NCI-H748 treated with DMSO at 0.1 percent for 48 hours (cell line): ENCODE measurements at regions not wholly inside any gene's neighbourhood (a gene's known extent, or its start where the extent isn't known, plus 50 kb on each side); places are given as distances from the start of the nearest gene placed in this dataset.

ENCODE experiments used
- DNase-seq: peaks from one replicate; lab custom pipeline; 2025; lab: John Stamatoyannopoulos, UW

DNA sequence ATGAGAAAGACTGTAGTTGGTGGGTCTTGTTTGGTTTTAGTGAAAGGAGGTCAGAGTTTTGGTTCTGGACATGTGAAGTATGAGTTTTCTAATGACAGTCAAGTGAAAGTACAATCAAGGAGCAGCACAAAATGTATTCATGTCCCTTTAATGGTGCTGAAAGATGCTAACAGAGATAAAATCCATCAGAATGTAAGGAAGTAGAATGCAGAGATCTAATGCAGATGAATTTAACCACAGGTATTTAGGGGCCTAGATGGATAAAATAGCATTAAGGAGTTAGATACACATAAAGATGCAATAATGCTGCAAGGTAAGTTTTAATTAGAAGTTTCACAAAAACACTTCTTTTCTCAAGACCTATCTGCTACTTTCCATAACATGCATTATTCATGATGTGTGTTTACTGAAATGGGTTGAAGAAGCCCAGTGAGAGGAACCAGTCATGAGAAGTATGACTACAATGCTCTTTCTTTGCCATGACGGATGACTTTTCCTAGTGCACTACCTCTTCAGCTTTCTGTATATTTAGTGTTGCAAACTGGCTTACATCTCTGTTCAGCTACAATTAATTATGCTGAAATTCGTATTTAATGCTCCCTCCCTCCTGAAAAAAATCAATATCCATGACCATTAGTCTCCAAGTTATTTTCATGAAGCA is 222.9 kb upstream of the HTR2A start:
- no peak for DNase-seq

- DNase-seq = no peak
These were observed 220.4 kb upstream of the HTR2A start for GRCh38 chr13:47117268-47117667.

- no peak for DNase-seq
These were observed 217.2 kb upstream of the HTR2A start for GRCh38 chr13:47114030-47114429.

GRCh38 chr13:47112903-47113299 is 216.0 kb upstream of the HTR2A start:
- DNase-seq = no peak

GRCh38 chr13:47112205-47112902 is 215.5 kb upstream of the HTR2A start:
- DNase-seq = no peak

DNA sequence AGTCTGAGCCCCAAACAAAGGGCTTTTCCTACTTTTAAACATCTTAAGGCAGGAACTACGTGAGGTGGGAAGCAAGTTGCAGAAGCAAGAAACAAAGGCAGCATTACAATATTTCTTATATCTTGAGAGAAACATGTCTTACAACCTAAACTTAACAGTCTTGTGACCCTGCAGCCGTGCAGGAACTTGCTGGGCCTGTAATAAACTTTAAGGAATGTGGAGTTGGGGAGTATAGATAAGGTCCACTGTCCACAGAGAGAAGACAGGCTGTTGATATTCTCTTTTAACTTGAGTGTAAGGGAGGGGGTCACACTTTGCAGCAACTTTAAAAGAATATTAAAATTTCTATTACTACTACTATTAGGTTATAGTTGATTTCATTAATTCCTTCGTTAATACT is 214.6 kb upstream of the HTR2A start:
- no peak for DNase-seq

DNA sequence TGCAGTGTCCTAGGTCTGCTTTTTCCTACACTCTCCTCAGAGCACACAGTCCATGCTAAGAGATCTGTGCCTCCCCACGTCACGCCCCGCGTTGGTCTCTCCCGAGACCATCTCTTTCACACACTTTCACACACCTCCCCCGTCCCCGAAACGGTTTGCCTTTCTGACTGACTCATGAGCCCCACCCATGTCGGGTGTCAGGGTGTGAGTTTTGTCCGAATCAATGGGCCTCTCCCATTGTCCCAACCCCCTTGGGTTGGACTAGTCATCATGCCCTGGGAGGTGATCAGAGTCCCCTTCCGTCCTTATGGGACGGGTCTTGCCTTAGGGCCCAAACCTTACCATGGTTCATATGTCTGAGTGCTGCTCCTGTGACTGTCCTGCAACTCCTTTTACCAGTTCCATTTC is 214.0 kb upstream of the HTR2A start:
- no peak for DNase-seq

DNA sequence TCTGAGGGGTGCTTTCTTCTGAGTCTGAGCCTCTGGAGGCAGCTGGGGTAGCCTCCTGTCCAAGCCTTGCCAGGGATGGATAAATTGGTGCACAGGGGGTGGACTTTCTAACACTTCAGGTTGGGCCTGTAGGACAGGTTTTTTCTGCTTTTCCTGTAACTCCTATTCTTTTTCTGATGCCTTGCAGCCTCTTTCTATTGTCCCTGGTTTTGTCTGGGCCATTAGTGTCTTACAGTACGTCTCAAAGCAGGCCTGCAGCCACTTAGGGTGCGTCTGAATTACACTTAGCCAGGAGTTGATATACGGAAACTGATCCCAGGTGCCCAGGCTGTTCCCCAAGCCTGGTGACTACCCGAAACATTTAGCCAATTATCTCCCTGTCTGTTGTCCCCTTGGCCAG is 213.3 kb upstream of the HTR2A start:
- no peak for DNase-seq

GRCh38 chr13:47109028-47109427 is 212.2 kb upstream of the HTR2A start:
- DNase-seq = no peak

GRCh38 chr13:47100214-47100853 is 203.5 kb upstream of the HTR2A start:
- no peak for DNase-seq

DNA sequence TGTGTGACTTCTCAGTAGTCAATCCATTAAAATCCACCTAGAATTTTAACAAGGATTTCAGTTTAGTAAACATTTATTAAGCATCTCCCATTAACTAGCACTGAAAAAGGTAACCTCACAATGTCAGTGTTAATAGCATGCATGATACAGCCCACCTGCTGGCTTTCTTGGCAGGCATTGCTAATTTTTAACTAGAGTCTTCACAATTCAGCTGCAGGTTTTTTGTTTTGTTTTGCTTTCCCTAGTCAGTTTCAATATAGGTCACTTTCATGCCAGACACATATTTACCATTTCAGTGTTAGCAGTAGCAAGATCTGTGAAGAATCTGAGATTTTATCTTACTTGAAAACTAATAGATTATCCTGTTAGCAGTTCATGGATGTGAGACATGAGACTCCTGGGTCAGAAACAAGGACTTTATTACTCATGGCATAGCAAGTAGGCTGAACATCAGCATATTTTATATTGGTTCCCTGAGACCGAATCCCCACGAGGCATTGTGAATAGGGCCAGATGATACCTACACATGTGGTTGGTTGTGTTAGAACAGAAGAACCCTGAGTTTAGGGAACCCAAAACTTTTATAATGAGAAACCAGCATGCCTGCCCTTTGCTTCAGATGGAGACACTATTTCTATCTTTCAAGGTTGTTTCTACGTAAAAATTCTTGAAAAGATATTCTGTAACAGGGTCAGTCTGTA is 198.0 kb upstream of the HTR2A start:
- peak; percentile 26 for DNase-seq

- no peak for DNase-seq
These were observed 195.3 kb upstream of the HTR2A start for GRCh38 chr13:47092202-47092601.

- no peak for DNase-seq
These were observed 191.0 kb upstream of the HTR2A start for GRCh38 chr13:47087841-47088240.

DNA sequence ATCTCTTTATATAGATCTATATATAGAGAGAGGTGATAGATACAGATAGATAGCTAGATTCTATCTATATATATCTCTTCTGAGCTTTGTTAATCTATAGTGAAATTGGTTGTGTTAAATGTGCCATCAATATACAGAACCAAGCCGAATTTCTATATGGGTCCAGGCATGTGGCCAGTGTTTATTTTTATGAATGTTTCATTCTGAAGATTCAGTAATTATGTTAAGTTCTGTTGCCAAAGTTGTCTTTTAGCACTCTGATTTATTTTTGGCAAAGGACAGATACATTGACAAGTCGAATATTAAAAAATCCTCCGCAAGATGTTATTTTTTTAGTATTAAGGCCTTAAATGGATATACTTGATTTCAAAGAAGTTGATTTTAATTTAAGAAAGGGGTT is 190.4 kb upstream of the HTR2A start:
- no peak for DNase-seq

DNA sequence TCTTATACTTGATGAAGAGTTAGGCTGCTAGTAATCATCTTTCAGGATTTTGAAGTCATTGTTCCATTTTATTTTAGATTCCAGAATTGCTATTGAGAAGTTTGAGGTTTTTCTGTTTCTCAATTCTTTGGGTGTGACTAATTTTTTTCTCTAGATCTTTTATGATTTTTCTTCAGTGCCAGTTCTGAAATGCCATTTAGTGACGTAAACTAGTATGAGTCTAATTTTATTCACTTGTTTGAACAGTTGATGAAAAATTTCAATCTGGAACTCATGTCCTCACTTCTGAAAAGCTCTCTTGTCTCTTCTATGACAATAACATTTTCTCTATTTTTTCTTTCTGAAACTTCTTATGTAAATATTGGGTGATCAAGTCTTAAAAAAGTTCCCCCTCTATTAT is 188.5 kb upstream of the HTR2A start:
- DNase-seq = no peak

DNA sequence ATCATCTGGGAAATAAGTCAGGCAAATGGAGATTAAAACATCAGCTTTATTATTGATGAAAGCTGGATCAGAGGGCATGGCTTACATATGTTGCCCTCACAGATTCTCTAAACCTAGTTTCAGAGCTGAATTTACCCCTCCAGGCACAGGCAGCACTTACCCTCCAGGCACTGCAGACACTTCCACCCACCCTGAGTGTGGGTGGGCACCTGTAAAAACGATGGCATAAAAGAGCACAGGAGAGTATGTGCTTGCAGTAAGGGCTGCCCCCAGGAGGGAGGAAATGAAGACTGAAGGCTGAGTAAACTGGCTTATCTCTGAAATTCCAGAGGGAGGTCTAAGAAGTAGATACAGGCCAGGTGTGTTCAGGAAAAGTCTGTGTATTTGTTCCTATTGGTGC is 185.0 kb upstream of the HTR2A start:
- DNase-seq = no peak

GRCh38 chr13:47081246-47081645 is 184.4 kb upstream of the HTR2A start:
- no peak for DNase-seq

- no peak for DNase-seq
These were observed 183.8 kb upstream of the HTR2A start for GRCh38 chr13:47080621-47081020.

DNA sequence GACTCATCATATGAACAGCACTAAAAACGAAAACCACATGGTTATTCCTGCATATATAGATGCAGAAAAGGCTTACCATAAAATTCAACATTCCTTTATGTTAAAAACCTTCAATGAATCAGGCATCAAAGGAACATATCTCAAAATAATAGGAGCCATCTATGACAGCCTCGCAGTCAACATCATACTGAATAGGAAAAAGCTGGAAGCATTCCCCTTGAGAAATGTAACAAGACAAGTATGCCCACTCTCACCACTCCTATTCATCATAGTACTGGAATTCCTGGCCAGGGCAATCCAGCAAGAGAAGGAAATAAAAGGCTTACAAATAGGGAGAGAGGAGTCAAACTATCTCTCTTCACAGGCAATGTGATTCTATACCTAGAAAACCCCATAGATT is 179.6 kb upstream of the HTR2A start:
- DNase-seq = no peak

DNA sequence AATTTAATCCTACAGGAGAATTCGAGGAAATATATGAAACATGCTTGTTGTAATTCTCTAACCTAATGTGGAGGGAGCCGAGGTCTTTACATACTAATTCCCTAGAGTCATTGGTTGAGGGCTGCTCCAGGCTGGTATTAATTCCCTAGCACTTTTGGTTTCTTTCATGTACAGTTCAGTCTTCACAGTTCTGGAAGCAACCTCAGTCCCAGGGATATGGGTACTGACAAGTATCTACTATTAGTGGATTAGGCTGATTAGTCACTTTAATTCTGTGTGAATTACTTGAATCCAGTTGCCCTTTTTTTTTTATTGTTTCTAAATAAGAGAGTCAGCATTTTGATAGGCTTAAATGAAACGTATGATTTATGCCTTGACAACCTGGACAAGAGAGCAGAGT is 172.3 kb upstream of the HTR2A start:
- no peak for DNase-seq

DNA sequence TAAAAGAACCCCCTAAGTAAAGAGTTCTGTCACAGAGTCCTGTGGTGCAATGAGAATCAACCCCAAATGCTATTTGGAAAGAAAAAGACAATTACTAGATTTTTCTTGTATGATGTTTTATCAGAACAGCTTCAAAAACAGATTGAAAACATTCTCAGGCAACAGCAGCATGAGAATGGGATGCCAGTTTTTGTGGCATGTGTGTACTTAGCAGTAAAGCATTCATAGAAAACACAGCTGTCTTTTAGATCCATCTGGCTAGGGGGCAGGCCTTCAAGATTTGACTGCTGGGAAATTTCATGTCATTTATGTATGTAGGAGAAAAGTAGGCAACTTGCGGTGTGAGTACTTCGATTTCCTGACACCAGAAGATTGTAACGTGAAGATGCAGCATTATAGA is 170.5 kb upstream of the HTR2A start:
- DNase-seq = no peak

DNA sequence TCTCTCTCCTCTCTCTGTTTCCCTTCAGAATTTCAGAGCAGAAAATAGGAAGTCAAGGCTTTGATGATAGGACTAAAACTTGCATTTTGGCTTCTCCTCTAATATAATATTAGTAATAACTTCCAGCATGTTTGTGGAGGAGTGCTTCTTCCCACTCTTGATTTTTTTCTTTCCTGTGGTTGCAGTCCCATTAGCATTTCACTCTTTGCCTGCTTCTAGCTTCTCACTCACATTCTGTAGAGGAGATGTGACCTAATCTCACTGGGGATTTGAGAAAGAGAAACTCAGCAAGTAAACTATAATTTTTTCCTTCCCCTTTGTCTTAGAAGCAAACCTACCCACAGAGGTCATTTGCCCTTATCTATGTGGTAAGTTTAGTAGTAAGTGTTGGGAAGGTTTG is 169.4 kb upstream of the HTR2A start:
- no peak for DNase-seq

DNA sequence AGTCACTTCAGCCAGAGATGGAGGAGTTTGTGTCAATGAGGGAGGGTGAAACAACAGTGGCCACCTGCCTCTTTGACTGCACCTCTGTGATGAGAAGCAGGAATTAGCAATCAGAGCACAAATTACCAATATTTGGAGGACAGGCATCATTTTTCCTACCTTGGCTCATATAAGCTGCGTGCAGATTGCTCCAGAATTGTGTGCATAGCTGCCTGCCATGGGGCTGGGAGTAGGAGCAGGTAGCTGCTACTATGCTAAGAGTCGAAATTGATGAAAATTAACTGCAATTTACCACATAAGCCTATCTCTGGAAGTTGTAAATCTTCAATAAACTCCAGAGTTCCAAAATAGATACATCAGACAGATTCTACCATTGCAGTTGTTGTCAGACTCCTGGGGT is 167.5 kb upstream of the HTR2A start:
- no peak for DNase-seq
